ENCODE measurements at regions not wholly inside any gene's neighbourhood (a gene's known extent, or its start where the extent isn't known, plus 50 kb on each side); places are given as distances from the start of the nearest gene placed in this dataset.

GRCh38 chr3:150077581-150078247 lies 107.0 kb upstream of the PFN2 start:
- Histone ChIP-seq H3K4me3 (ENCODE audit: low read depth in 1 of 2, low read length in 2 of 2) (no peak overlapping the region), H3K36me3 (ENCODE audit: insufficient read depth, low read length) (no peaks in the 10 kb centered on the region), H3K4me1 (ENCODE audit: insufficient read depth, low read length) (peaks cover 20% of the 10 kb centered on the region), H3K9ac (ENCODE audit: low read length) (no peak overlapping the region), H3K27ac (ENCODE audit: low read depth, low read length) (no peak overlapping the region), H3K27me3 (ENCODE audit: control insufficient read depth in 1 of 2, insufficient read depth in 2 of 2, low read length in 2 of 2) (no peaks in the 10 kb centered on the region), H3K9me3 (ENCODE audit: low read length) (no peaks in the 10 kb centered on the region)

GRCh38 chr3:150077107-150077506 lies 106.4 kb upstream of the PFN2 start:
- no peak overlapping the region for H3K27ac ChIP-seq (ENCODE audit: low read depth, low read length)
- H3K36me3 ChIP-seq (ENCODE audit: insufficient read depth, low read length) = no peaks in the 10 kb centered on the region
- peaks cover 23% of the 10 kb centered on the region for H3K4me1 ChIP-seq (ENCODE audit: insufficient read depth, low read length)
- no peak overlapping the region for H3K9ac ChIP-seq (ENCODE audit: low read length)
- no peak overlapping the region for H3K4me3 ChIP-seq (ENCODE audit: low read depth in 1 of 2, low read length in 2 of 2)
- H3K9me3 ChIP-seq (ENCODE audit: low read length) = no peaks in the 10 kb centered on the region
- H3K27me3 ChIP-seq (ENCODE audit: control insufficient read depth in 1 of 2, insufficient read depth in 2 of 2, low read length in 2 of 2) = no peaks in the 10 kb centered on the region

- H3K27me3 ChIP-seq (ENCODE audit: control insufficient read depth in 1 of 2, insufficient read depth in 2 of 2, low read length in 2 of 2) = no peaks in the 10 kb centered on the region
- H3K36me3 ChIP-seq (ENCODE audit: insufficient read depth, low read length) = no peaks in the 10 kb centered on the region
- no peak overlapping the region for H3K4me3 ChIP-seq (ENCODE audit: low read depth in 1 of 2, low read length in 2 of 2)
- no peak overlapping the region for H3K9ac ChIP-seq (ENCODE audit: low read length)
- no peaks in the 10 kb centered on the region for H3K9me3 ChIP-seq (ENCODE audit: low read length)
- H3K4me1 ChIP-seq (ENCODE audit: insufficient read depth, low read length) = peaks cover 29% of the 10 kb centered on the region
- H3K27ac ChIP-seq (ENCODE audit: low read depth, low read length) = no peak overlapping the region
Observed at GRCh38 chr3:150076443-150076842, 105.7 kb upstream of the PFN2 start.

GRCh38 chr3:150075417-150075865 lies 104.7 kb upstream of the PFN2 start:
- no peaks in the 10 kb centered on the region for H3K36me3 ChIP-seq (ENCODE audit: insufficient read depth, low read length)
- no peak overlapping the region for H3K4me3 ChIP-seq (ENCODE audit: low read depth in 1 of 2, low read length in 2 of 2)
- H3K27me3 ChIP-seq (ENCODE audit: control insufficient read depth in 1 of 2, insufficient read depth in 2 of 2, low read length in 2 of 2) = no peaks in the 10 kb centered on the region
- H3K4me1 ChIP-seq (ENCODE audit: insufficient read depth, low read length) = peaks cover 26% of the 10 kb centered on the region
- no peak overlapping the region for H3K9ac ChIP-seq (ENCODE audit: low read length)
- no peaks in the 10 kb centered on the region for H3K9me3 ChIP-seq (ENCODE audit: low read length)
- no peak overlapping the region for H3K27ac ChIP-seq (ENCODE audit: low read depth, low read length)

- no peaks in the 10 kb centered on the region for H3K36me3 ChIP-seq (ENCODE audit: insufficient read depth, low read length)
- no peak overlapping the region for H3K27ac ChIP-seq (ENCODE audit: low read depth, low read length)
- no peaks in the 10 kb centered on the region for H3K9me3 ChIP-seq (ENCODE audit: low read length)
- no peak overlapping the region for H3K9ac ChIP-seq (ENCODE audit: low read length)
- H3K27me3 ChIP-seq (ENCODE audit: control insufficient read depth in 1 of 2, insufficient read depth in 2 of 2, low read length in 2 of 2) = no peaks in the 10 kb centered on the region
- no peak overlapping the region for H3K4me3 ChIP-seq (ENCODE audit: low read depth in 1 of 2, low read length in 2 of 2)
- H3K4me1 ChIP-seq (ENCODE audit: insufficient read depth, low read length) = peaks cover 26% of the 10 kb centered on the region
Observed at GRCh38 chr3:150074697-150075416, 104.2 kb upstream of the PFN2 start.

GRCh38 chr3:150074277-150074676 lies 103.6 kb upstream of the PFN2 start:
- Histone ChIP-seq H3K27me3 (ENCODE audit: control insufficient read depth in 1 of 2, insufficient read depth in 2 of 2, low read length in 2 of 2) (no peaks in the 10 kb centered on the region), H3K4me3 (ENCODE audit: low read depth in 1 of 2, low read length in 2 of 2) (no peak overlapping the region), H3K9ac (ENCODE audit: low read length) (no peak overlapping the region), H3K4me1 (ENCODE audit: insufficient read depth, low read length) (peaks cover 20% of the 10 kb centered on the region), H3K27ac (ENCODE audit: low read depth, low read length) (no peak overlapping the region), H3K9me3 (ENCODE audit: low read length) (no peaks in the 10 kb centered on the region), H3K36me3 (ENCODE audit: insufficient read depth, low read length) (no peaks in the 10 kb centered on the region)

- no peaks in the 10 kb centered on the region for H3K27me3 ChIP-seq (ENCODE audit: control insufficient read depth in 1 of 2, insufficient read depth in 2 of 2, low read length in 2 of 2)
- no peaks in the 10 kb centered on the region for H3K36me3 ChIP-seq (ENCODE audit: insufficient read depth, low read length)
- peaks cover 13% of the 10 kb centered on the region for H3K4me1 ChIP-seq (ENCODE audit: insufficient read depth, low read length)
- no peak overlapping the region for H3K9ac ChIP-seq (ENCODE audit: low read length)
- no peak overlapping the region for H3K4me3 ChIP-seq (ENCODE audit: low read depth in 1 of 2, low read length in 2 of 2)
- no peaks in the 10 kb centered on the region for H3K9me3 ChIP-seq (ENCODE audit: low read length)
- H3K27ac ChIP-seq (ENCODE audit: low read depth, low read length) = no peak overlapping the region
Observed at GRCh38 chr3:150073513-150073912, 102.8 kb upstream of the PFN2 start.

- Histone ChIP-seq H3K4me1 (ENCODE audit: insufficient read depth, low read length) (peaks cover 11% of the 10 kb centered on the region), H3K9me3 (ENCODE audit: low read length) (no peaks in the 10 kb centered on the region), H3K27ac (ENCODE audit: low read depth, low read length) (no peak overlapping the region), H3K4me3 (ENCODE audit: low read depth in 1 of 2, low read length in 2 of 2) (no peak overlapping the region), H3K36me3 (ENCODE audit: insufficient read depth, low read length) (no peaks in the 10 kb centered on the region), H3K9ac (ENCODE audit: low read length) (no peak overlapping the region), H3K27me3 (ENCODE audit: control insufficient read depth in 1 of 2, insufficient read depth in 2 of 2, low read length in 2 of 2) (no peaks in the 10 kb centered on the region)
Observed at GRCh38 chr3:150073031-150073430, 102.3 kb upstream of the PFN2 start.

GRCh38 chr3:150072576-150072975 lies 101.9 kb upstream of the PFN2 start:
- Histone ChIP-seq H3K27ac (ENCODE audit: low read depth, low read length) (no peak overlapping the region), H3K4me3 (ENCODE audit: low read depth in 1 of 2, low read length in 2 of 2) (no peak overlapping the region), H3K9me3 (ENCODE audit: low read length) (no peaks in the 10 kb centered on the region), H3K36me3 (ENCODE audit: insufficient read depth, low read length) (no peaks in the 10 kb centered on the region), H3K4me1 (ENCODE audit: insufficient read depth, low read length) (peaks cover 11% of the 10 kb centered on the region), H3K27me3 (ENCODE audit: control insufficient read depth in 1 of 2, insufficient read depth in 2 of 2, low read length in 2 of 2) (no peaks in the 10 kb centered on the region), H3K9ac (ENCODE audit: low read length) (no peak overlapping the region)

- peaks cover 11% of the 10 kb centered on the region for H3K4me1 ChIP-seq (ENCODE audit: insufficient read depth, low read length)
- H3K9me3 ChIP-seq (ENCODE audit: low read length) = no peaks in the 10 kb centered on the region
- no peak overlapping the region for H3K27ac ChIP-seq (ENCODE audit: low read depth, low read length)
- H3K36me3 ChIP-seq (ENCODE audit: insufficient read depth, low read length) = no peaks in the 10 kb centered on the region
- no peak overlapping the region for H3K4me3 ChIP-seq (ENCODE audit: low read depth in 1 of 2, low read length in 2 of 2)
- H3K9ac ChIP-seq (ENCODE audit: low read length) = no peak overlapping the region
- no peaks in the 10 kb centered on the region for H3K27me3 ChIP-seq (ENCODE audit: control insufficient read depth in 1 of 2, insufficient read depth in 2 of 2, low read length in 2 of 2)
Observed at GRCh38 chr3:150070271-150070670, 99.6 kb upstream of the PFN2 start.

- Histone ChIP-seq H3K27ac (ENCODE audit: low read depth, low read length) (no peak overlapping the region), H3K27me3 (ENCODE audit: control insufficient read depth in 1 of 2, insufficient read depth in 2 of 2, low read length in 2 of 2) (no peaks in the 10 kb centered on the region), H3K9me3 (ENCODE audit: low read length) (no peaks in the 10 kb centered on the region), H3K4me1 (ENCODE audit: insufficient read depth, low read length) (peaks cover 11% of the 10 kb centered on the region), H3K9ac (ENCODE audit: low read length) (no peak overlapping the region), H3K4me3 (ENCODE audit: low read depth in 1 of 2, low read length in 2 of 2) (no peak overlapping the region), H3K36me3 (ENCODE audit: insufficient read depth, low read length) (no peaks in the 10 kb centered on the region)
Observed at GRCh38 chr3:150069633-150070032, 98.9 kb upstream of the PFN2 start.

- H3K27ac ChIP-seq (ENCODE audit: low read depth, low read length) = no peak overlapping the region
- no peaks in the 10 kb centered on the region for H3K27me3 ChIP-seq (ENCODE audit: control insufficient read depth in 1 of 2, insufficient read depth in 2 of 2, low read length in 2 of 2)
- H3K36me3 ChIP-seq (ENCODE audit: insufficient read depth, low read length) = no peaks in the 10 kb centered on the region
- no peak overlapping the region for H3K4me3 ChIP-seq (ENCODE audit: low read depth in 1 of 2, low read length in 2 of 2)
- H3K4me1 ChIP-seq (ENCODE audit: insufficient read depth, low read length) = peaks cover 11% of the 10 kb centered on the region
- no peaks in the 10 kb centered on the region for H3K9me3 ChIP-seq (ENCODE audit: low read length)
- no peak overlapping the region for H3K9ac ChIP-seq (ENCODE audit: low read length)
Observed at GRCh38 chr3:150069154-150069527, 98.4 kb upstream of the PFN2 start.
